Small intestine (tissue), 7 donors: ENCODE measurements at regions not wholly inside any gene's neighbourhood (a gene's known extent, or its start where the extent isn't known, plus 50 kb on each side); places are given as distances from the start of the nearest gene placed in this dataset.

Experiments
- DNase-seq, 2 donors: peaks; one replicate each; pipeline versions ENCODE4 v3.0.0 to v3.0.0-alpha.2; 2013
- FAIRE-seq: peaks from 2 replicates; lab custom pipeline; 2012; peaks lifted over from hg19 to GRCh38; lab: Jason Lieb, UNC
- H3K27ac ChIP-seq, 3 donors: one replicate each; pipeline ENCODE4 v1.5.1; 2013; ENCODE audit warnings: low read length in 2 of 3, mild to moderate bottlenecking in 2 of 3, control low read depth in 1 of 3, inconsistent platforms in 1 of 3, low read depth in 1 of 3, moderate library complexity in 1 of 3
- H3K27me3 ChIP-seq, 3 donors: one replicate each; pipeline ENCODE4 v1.6.1; 2013; ENCODE audit warnings: low read length in 3 of 3, inconsistent platforms in 1 of 3; ENCODE audit not compliant: control insufficient read depth in 3 of 3, insufficient read depth in 3 of 3
- H3K36me3 ChIP-seq, 3 donors: one replicate each; pipeline ENCODE4 v1.6.1; 2013; ENCODE audit warnings: low read length in 3 of 3, inconsistent platforms in 1 of 3, low read depth in 1 of 3, mild to moderate bottlenecking in 1 of 3, moderate library complexity in 1 of 3; ENCODE audit not compliant: control insufficient read depth in 3 of 3, insufficient read depth in 2 of 3
- H3K4me1 ChIP-seq, 3 donors: one replicate each; pipeline ENCODE4 v1.6.1; 2013; ENCODE audit warnings: low read length in 2 of 3, inconsistent platforms in 1 of 3, low read depth in 1 of 3, mild to moderate bottlenecking in 1 of 3, moderate library complexity in 1 of 3; ENCODE audit not compliant: control insufficient read depth in 3 of 3, insufficient read depth in 2 of 3
- H3K4me3 ChIP-seq, 3 donors: one replicate each; pipeline ENCODE4 v1.5.1; 2013; ENCODE audit warnings: low read length in 3 of 3, control low read depth in 1 of 3, inconsistent platforms in 1 of 3, low read depth in 1 of 3, mild to moderate bottlenecking in 1 of 3, moderate library complexity in 1 of 3
- H3K9me3 ChIP-seq, 2 donors: one replicate each; pipeline ENCODE4 v1.6.1; 2013; ENCODE audit warnings: low read depth in 1 of 2, low read length in 1 of 2; ENCODE audit not compliant: control insufficient read depth in 2 of 2, insufficient read depth in 1 of 2
- whole genome bisulfite sequencing, 3 donors: extraction: QIAGEN DNeasy Blood & Tissue Kit; methylation state at CpG; one replicate each; pipeline ENCODE4 v1.1.7; 2013; 5-methylcytosine and 5-hydroxymethylcytosine counted together
- donor health status: healthy with polysubstance abuse.
- donor health status: control.
- donor health status: control.
- donor health status: Bipolar disorder and iron deficiency.
- donor health status: healthy.

GRCh38 chr14:104366931-104367865, 212.4 kb upstream of the C14orf180 start:
- FAIRE-seq (no peak), DNase-seq (no peak)
- WGBS, 3 donors, result 70 to 82% (median 80%) methylated on average over 16 of the region's 16 CpGs
- no peak overlapping the region for H3K27ac ChIP-seq
- no peak overlapping the region for H3K4me3 ChIP-seq
- H3K9me3 ChIP-seq, result peaks cover 0 to 3% of the 10 kb centered on the region in 2 donors
- H3K4me1 ChIP-seq, result peaks cover 0 to 25% (median 0%) of the 10 kb centered on the region in 3 donors
- H3K36me3 ChIP-seq, result no peaks in the 10 kb centered on the region
- H3K27me3 ChIP-seq, result no peaks in the 10 kb centered on the region

DNA sequence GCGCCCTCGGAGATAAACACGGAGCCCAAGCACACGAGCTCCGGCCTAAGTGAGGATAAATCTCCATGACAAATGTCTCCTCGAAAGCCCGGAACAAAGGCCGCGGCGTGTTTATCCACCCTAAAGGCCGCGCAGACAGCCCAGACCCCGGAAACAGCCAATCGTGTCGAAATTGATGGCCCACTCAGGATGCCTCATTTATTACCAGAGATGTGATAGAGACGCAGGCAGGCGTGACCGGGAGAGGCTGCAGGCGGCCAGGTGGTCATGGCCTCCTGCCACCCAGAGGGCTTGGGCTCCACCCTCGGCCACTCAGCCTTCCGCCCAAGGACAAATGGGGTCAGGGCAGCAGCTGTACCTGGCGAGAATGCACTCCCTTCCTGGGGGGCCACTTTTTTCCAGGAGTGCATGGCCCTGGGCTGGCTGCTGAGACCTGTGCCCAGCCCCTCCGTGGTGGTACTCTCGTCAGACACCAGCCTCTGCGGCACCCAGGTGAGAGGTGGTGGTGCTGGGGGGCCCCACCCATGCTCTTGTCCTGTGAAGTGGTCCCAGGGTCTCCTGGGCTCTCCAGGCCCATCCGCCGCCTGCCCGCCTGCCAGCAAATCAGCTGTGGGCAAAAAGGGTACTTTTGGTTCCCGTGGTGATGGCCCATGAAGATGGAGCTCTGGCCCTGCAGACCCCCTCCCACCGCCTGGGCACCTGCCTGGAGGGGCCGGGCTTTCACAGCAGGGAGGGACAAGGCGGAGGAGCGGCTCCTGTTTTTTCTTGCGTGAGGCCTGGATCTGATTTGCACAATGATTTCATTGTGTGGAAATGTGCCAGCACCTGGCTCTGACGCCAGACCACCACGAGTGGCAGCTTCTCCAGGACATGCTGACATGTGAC, 211.5 kb upstream of the C14orf180 start:
- Histone ChIP-seq H3K4me3 (no peak overlapping the region), H3K27ac (no peak overlapping the region), H3K36me3 (no peaks in the 10 kb centered on the region), H3K4me1 (peaks cover 0 to 24% (median 0%) of the 10 kb centered on the region in 3 donors), H3K9me3 (peaks cover 0 to 3% of the 10 kb centered on the region in 2 donors), H3K27me3 (peaks cover 0 to 1% (median 0%) of the 10 kb centered on the region in 3 donors)
- DNase-seq (no peak), FAIRE-seq (no peak)
- 68 to 75% (median 71%) methylated on average over 36 of the region's 36 CpGs for WGBS, 3 donors

- Histone ChIP-seq H3K4me3 (no peak overlapping the region), H3K27me3 (peaks cover 0 to 4% (median 0%) of the 10 kb centered on the region in 3 donors), H3K27ac (no peak overlapping the region), H3K36me3 (no peaks in the 10 kb centered on the region), H3K4me1 (peaks cover 0 to 21% (median 0%) of the 10 kb centered on the region in 3 donors), H3K9me3 (peaks cover 0 to 3% of the 10 kb centered on the region in 2 donors)
- DNase-seq, result no peak
- WGBS, 3 donors, result 76 to 89% (median 78%) methylated on average over 9 of the region's 9 CpGs
- FAIRE-seq, result no peak
These were observed 210.8 kb upstream of the C14orf180 start for GRCh38 chr14:104368751-104369100.

DNA sequence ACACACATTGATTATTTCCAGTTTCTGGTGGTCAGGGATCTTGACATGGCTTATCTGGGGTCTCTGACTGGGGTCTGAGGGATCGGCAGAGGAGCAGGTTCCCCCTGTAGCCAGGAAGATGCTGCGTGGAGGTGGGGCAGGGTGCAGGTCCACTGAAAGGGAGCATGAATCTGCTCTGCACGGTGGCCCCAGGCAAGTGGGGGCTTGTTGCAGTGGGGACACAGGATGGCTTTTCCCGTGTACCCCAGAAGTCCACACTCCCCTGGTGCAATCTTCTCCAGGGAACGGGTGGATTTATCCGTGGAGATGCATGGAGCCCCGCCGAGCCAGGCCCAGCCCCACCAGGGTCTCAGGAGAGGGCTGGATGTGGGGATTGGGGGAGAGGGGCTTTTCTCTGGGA, 210.4 kb upstream of the C14orf180 start:
- H3K36me3 ChIP-seq, result no peaks in the 10 kb centered on the region
- no peak overlapping the region for H3K27ac ChIP-seq
- DNase-seq, result no peak
- H3K4me1 ChIP-seq, result peaks cover 0 to 16% (median 0%) of the 10 kb centered on the region in 3 donors
- no peak overlapping the region for H3K4me3 ChIP-seq
- FAIRE-seq, result no peak
- peaks cover 0 to 3% of the 10 kb centered on the region in 2 donors for H3K9me3 ChIP-seq
- 67 to 82% (median 82%) methylated on average over 8 of the region's 8 CpGs for WGBS, 3 donors
- peaks cover 0 to 4% (median 0%) of the 10 kb centered on the region in 3 donors for H3K27me3 ChIP-seq

- FAIRE-seq, result no peak
- H3K36me3 ChIP-seq, result no peaks in the 10 kb centered on the region
- peaks cover 0 to 13% (median 0%) of the 10 kb centered on the region in 3 donors for H3K4me1 ChIP-seq
- no peak overlapping the region for H3K27ac ChIP-seq
- DNase-seq, result peak; percentile 39 to 69
- H3K9me3 ChIP-seq, result no peaks in the 10 kb centered on the region
- H3K4me3 ChIP-seq, result no peak overlapping the region
- H3K27me3 ChIP-seq, result peaks cover 0 to 4% (median 0%) of the 10 kb centered on the region in 3 donors
- 38 to 57% (median 46%) methylated on average over 22 of the region's 22 CpGs for WGBS, 3 donors
These were observed 209.2 kb upstream of the C14orf180 start for GRCh38 chr14:104370256-104370870.

DNA sequence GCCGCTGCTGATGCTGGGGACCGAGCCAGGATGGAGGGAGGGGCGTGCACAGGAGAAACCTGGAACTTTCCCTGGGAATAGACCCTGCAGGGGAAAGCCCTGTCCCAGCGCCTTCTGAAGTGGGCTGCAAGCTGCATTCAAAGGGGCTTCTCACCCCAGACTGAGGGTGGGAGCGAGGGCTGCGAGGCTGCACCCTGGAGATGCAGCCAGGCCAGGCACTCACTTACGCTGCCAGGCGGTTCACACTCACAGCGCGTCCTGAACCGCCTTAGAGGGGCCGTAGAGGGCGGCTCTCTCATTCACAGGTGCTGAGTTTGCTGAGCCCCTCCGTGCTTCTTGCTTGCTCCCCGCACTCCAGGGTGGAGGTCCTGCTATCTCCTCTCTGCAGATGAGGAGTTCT, 208.5 kb upstream of the C14orf180 start:
- H3K36me3 ChIP-seq, result no peaks in the 10 kb centered on the region
- H3K27me3 ChIP-seq, result peaks cover 0 to 4% (median 0%) of the 10 kb centered on the region in 3 donors

GRCh38 chr14:104371917-104372316, 207.6 kb upstream of the C14orf180 start:
- FAIRE-seq, result no peak

More for the DNA sequence above, 208.5 kb upstream of the C14orf180 start:
- no peak for FAIRE-seq
- DNase-seq, result no peak
- H3K27ac ChIP-seq, result no peak overlapping the region
- 81 to 86% (median 85%) methylated on average over 15 of the region's 15 CpGs for WGBS, 3 donors
- H3K9me3 ChIP-seq, result no peaks in the 10 kb centered on the region
- no peak overlapping the region for H3K4me3 ChIP-seq
- H3K4me1 ChIP-seq, result peaks cover 0 to 13% (median 0%) of the 10 kb centered on the region in 3 donors

More at GRCh38 chr14:104371917-104372316, 207.6 kb upstream of the C14orf180 start:
- Histone ChIP-seq H3K4me1 (peaks cover 0 to 13% (median 0%) of the 10 kb centered on the region in 3 donors), H3K9me3 (no peaks in the 10 kb centered on the region), H3K36me3 (no peaks in the 10 kb centered on the region), H3K27ac (no peak overlapping the region), H3K27me3 (peaks cover 0 to 4% (median 0%) of the 10 kb centered on the region in 3 donors), H3K4me3 (no peak overlapping the region)
- 87 to 94% (median 88%) methylated on average over 6 of the region's 6 CpGs for WGBS, 3 donors
- DNase-seq, result no peak
